Stimulated activated CD4-positive, alpha-beta T cell treated with anti-CD3 and anti-CD28 coated beads, Interleukin-4, amount 100 ng/mL, for 4 hours (primary cell): ENCODE measurements at regions not wholly inside any gene's neighbourhood (a gene's known extent, or its start where the extent isn't known, plus 50 kb on each side); places are given as distances from the start of the nearest gene placed in this dataset.

ENCODE experiments used
- DNase-seq, 2 experiments: peaks; one replicate each; pipeline ENCODE4 v3.0.0-alpha.2; 2020

GRCh38 chrX:10904220-10904619, 206.9 kb upstream of the HCCS start:
- DNase-seq, result no peak

- DNase-seq, result no peak
Observed at GRCh38 chrX:10906866-10907265, 204.3 kb upstream of the HCCS start.

- no peak for DNase-seq
Observed at GRCh38 chrX:10922159-10922558, 189.0 kb upstream of the HCCS start.

GRCh38 chrX:10922835-10923234, 188.3 kb upstream of the HCCS start:
- no peak for DNase-seq

- DNase-seq, result no peak
Observed at GRCh38 chrX:10923466-10923865, 187.7 kb upstream of the HCCS start.

GRCh38 chrX:10926404-10926803, 184.7 kb upstream of the HCCS start:
- no peak for DNase-seq

- no peak for DNase-seq
Observed at GRCh38 chrX:10926891-10927290, 184.2 kb upstream of the HCCS start.

- DNase-seq, result no peak
Observed at GRCh38 chrX:10929747-10930146, 181.4 kb upstream of the HCCS start.

GRCh38 chrX:10930151-10930550, 181.0 kb upstream of the HCCS start:
- DNase-seq, result no peak

GRCh38 chrX:10931976-10932375, 179.2 kb upstream of the HCCS start:
- no peak for DNase-seq

GRCh38 chrX:10932842-10933440, 178.2 kb upstream of the HCCS start:
- no peak for DNase-seq

GRCh38 chrX:10935501-10935900, 175.6 kb upstream of the HCCS start:
- DNase-seq, result no peak

- DNase-seq, result no peak
Observed at GRCh38 chrX:10936976-10937375, 174.2 kb upstream of the HCCS start.

- DNase-seq, result no peak
Observed at GRCh38 chrX:10938365-10938923, 172.7 kb upstream of the HCCS start.

- DNase-seq, result no peak
Observed at GRCh38 chrX:10939424-10939823, 171.7 kb upstream of the HCCS start.

GRCh38 chrX:10944136-10944885, 166.8 kb upstream of the HCCS start:
- DNase-seq, result no peak

GRCh38 chrX:10945498-10945897, 165.6 kb upstream of the HCCS start:
- DNase-seq, result no peak

- DNase-seq, result no peak
Observed at GRCh38 chrX:10949541-10949940, 161.6 kb upstream of the HCCS start.

- DNase-seq, result no peak
Observed at GRCh38 chrX:10952619-10953018, 158.5 kb upstream of the HCCS start.

GRCh38 chrX:10965174-10965798, 145.8 kb upstream of the HCCS start:
- no peak for DNase-seq

- no peak for DNase-seq
Observed at GRCh38 chrX:10966057-10966456, 145.1 kb upstream of the HCCS start.

GRCh38 chrX:10971176-10971575, 140.0 kb upstream of the HCCS start:
- no peak for DNase-seq

- no peak for DNase-seq
Observed at GRCh38 chrX:10971759-10972158, 139.4 kb upstream of the HCCS start.

GRCh38 chrX:10972706-10973105, 138.4 kb upstream of the HCCS start:
- no peak for DNase-seq
